Stomach smooth muscle (tissue), 2 donors: ENCODE measurements at regions not wholly inside any gene's neighbourhood (a gene's known extent, or its start where the extent isn't known, plus 50 kb on each side); places are given as distances from the start of the nearest gene placed in this dataset.

Experiments
- H3K27ac ChIP-seq: one replicate; pipeline ENCODE4 v1.7.0; 2013; ENCODE audit warnings: mild to moderate bottlenecking, low read length, inconsistent platforms
- H3K27me3 ChIP-seq, 2 donors: one replicate each; pipeline ENCODE4 v1.7.0; 2013; ENCODE audit warnings: low read length in 2 of 2; ENCODE audit not compliant: insufficient read depth in 2 of 2, control insufficient read depth in 1 of 2
- H3K36me3 ChIP-seq, 2 donors: one replicate each; pipeline ENCODE4 v1.7.0; 2013; ENCODE audit warnings: low read length in 2 of 2; ENCODE audit not compliant: control insufficient read depth in 2 of 2, insufficient read depth in 2 of 2
- H3K4me1 ChIP-seq: one replicate; pipeline ENCODE4 v1.7.0; 2013; ENCODE audit warnings: low read length; ENCODE audit not compliant: control insufficient read depth, insufficient read depth
- H3K4me3 ChIP-seq, 2 donors: one replicate each; pipeline ENCODE4 v1.7.0; 2013; ENCODE audit warnings: low read length in 2 of 2
- H3K9ac ChIP-seq, 2 donors: one replicate each; pipeline ENCODE4 v1.7.0; 2013; ENCODE audit warnings: low read length in 2 of 2, mild to moderate bottlenecking in 1 of 2
- H3K9me3 ChIP-seq, 2 donors: one replicate each; pipeline ENCODE4 v1.7.0; 2013; ENCODE audit warnings: low read length in 2 of 2; ENCODE audit not compliant: control insufficient read depth in 2 of 2
- donor health status: healthy.
- donor health status: Pancreatic carcinoma.

GRCh38 chr12:46109343-46110222 lies 119.2 kb upstream of the SCAF11 start:
- Histone ChIP-seq H3K4me1 (no peaks in the 10 kb centered on the region), H3K27me3 (no peaks in the 10 kb centered on the region), H3K9ac (no peak overlapping the region), H3K36me3 (no peaks in the 10 kb centered on the region), H3K9me3 (no peaks in the 10 kb centered on the region), H3K4me3 (no peak overlapping the region), H3K27ac (no peak overlapping the region)

DNA sequence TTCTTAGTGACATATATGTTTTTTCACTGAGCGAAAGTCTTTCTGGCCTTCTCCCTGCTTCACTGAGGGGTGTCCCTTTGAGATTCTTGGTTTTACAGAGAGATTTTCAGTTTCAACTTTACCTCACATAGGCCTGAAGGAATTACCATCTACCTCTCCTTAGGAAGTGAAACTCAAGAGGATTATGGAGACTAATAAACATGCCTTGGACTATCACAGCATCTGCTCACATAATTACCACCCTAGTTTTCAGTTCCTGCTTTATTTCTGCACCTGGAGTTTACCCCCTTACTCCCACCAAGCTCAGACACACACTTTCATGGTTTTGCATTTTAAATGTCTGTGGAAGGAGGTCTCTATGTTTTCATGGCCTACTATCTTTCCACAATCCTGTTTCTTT lies 118.3 kb upstream of the SCAF11 start:
- Histone ChIP-seq H3K9me3 (no peaks in the 10 kb centered on the region), H3K9ac (no peak overlapping the region), H3K4me1 (no peaks in the 10 kb centered on the region), H3K36me3 (no peaks in the 10 kb centered on the region), H3K4me3 (no peak overlapping the region), H3K27me3 (no peaks in the 10 kb centered on the region), H3K27ac (no peak overlapping the region)

GRCh38 chr12:46107591-46107990 lies 117.2 kb upstream of the SCAF11 start:
- Histone ChIP-seq H3K27me3 (no peaks in the 10 kb centered on the region), H3K9ac (no peak overlapping the region), H3K4me3 (no peak overlapping the region), H3K4me1 (no peaks in the 10 kb centered on the region), H3K36me3 (no peaks in the 10 kb centered on the region), H3K9me3 (no peaks in the 10 kb centered on the region), H3K27ac (no peak overlapping the region)

GRCh38 chr12:46105735-46106134 lies 115.4 kb upstream of the SCAF11 start:
- H3K27me3 ChIP-seq, result no peaks in the 10 kb centered on the region
- H3K9ac ChIP-seq, result no peak overlapping the region
- no peak overlapping the region for H3K4me3 ChIP-seq
- no peaks in the 10 kb centered on the region for H3K4me1 ChIP-seq
- no peak overlapping the region for H3K27ac ChIP-seq
- H3K9me3 ChIP-seq, result no peaks in the 10 kb centered on the region
- no peaks in the 10 kb centered on the region for H3K36me3 ChIP-seq

DNA sequence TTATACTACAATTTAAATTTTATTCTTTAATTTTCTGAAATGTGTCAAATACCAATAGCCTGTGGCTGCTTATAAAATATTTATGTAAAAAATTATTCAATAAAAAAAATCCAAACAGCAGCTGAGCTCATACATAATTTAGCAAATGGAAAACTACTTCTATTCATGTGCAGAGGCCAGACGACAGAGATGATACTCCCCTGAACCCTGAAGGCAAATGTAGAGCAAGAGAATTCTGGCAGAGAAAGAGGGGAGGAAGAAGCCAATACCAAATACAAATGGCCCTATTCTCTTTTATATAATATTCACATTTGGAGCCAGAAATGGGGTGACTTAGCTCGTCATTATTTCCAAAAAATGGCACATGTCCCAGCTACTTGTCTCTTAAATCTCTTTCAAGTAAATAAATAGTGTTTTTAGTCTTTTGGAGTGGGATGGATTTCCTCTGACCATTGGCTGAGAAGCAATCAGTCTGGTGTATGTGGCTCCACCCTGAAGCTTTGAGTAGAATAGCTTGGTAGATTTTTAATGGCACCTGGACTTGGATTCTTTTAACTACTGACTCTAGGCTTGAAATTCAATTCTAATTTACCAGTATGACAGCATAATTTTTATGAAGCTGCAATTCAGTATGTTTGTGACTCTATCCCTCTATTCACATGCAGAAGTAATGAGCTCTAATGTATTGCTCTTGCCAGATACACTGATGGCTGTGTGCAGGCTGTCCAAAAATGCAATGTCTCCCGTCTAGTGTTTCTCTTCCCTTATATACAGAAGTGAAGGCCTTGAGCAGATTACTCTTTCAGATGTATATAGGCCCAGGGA lies 113.4 kb upstream of the SCAF11 start:
- Histone ChIP-seq H3K4me1 (no peaks in the 10 kb centered on the region), H3K27me3 (no peaks in the 10 kb centered on the region), H3K9me3 (no peaks in the 10 kb centered on the region), H3K9ac (no peak overlapping the region), H3K27ac (no peak overlapping the region), H3K36me3 (no peaks in the 10 kb centered on the region), H3K4me3 (no peak overlapping the region)

- no peaks in the 10 kb centered on the region for H3K36me3 ChIP-seq
- H3K27me3 ChIP-seq, result no peaks in the 10 kb centered on the region
- H3K4me1 ChIP-seq, result no peaks in the 10 kb centered on the region
- no peak overlapping the region for H3K4me3 ChIP-seq
- no peak overlapping the region for H3K9ac ChIP-seq
- H3K9me3 ChIP-seq, result no peaks in the 10 kb centered on the region
- no peak overlapping the region for H3K27ac ChIP-seq
Observed at GRCh38 chr12:46101485-46101869, 111.1 kb upstream of the SCAF11 start.

DNA sequence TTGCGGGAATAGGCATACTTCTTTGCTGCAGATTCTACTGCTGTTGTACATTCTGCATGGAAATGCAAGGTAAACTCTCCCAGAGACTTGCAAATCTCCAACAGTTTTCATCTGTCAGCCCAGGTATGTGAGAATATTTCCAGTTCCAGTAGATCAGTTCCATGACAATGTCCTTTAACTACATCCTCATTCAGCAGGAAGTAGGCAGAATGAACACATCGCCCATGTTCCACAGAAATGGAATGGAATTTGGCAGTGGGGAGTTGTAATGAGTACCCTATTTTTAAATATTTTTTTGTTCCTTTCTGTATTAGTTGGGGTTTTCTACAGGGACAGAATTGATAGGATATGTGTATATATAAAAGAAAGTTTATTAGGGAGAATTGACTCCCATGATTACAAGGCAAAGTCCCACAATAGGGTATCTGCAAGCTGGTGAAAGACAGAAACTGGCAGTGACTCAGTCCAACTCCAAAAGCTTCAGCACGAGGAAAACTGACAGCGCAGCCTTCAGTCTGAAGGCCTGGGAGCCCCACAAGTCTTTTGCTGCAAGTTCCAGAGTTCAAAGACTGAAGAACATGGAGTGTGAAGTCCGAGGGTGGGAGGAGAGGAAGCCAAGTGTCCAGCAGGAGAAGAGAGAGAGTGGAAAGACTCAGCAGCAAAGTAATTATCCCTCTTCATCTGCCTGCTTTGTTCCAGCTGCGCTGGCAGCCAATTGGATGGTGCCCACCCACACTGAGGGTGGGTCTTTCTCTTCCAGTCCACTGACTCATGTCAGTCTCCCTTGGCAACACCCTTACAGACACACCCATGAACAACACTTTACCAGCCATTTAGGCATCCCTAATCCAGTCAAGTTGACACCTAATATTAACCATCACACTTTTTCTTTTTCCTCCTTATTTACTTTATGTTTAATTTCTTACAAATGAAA lies 110.4 kb upstream of the SCAF11 start:
- no peak overlapping the region for H3K9ac ChIP-seq
- no peaks in the 10 kb centered on the region for H3K9me3 ChIP-seq
- no peaks in the 10 kb centered on the region for H3K27me3 ChIP-seq
- no peaks in the 10 kb centered on the region for H3K36me3 ChIP-seq
- no peak overlapping the region for H3K4me3 ChIP-seq
- no peaks in the 10 kb centered on the region for H3K4me1 ChIP-seq
- H3K27ac ChIP-seq, result no peak overlapping the region

- Histone ChIP-seq H3K27me3 (peaks cover 0 to 2% of the 10 kb centered on the region in 2 donors), H3K27ac (no peak overlapping the region), H3K9me3 (no peaks in the 10 kb centered on the region), H3K4me1 (no peaks in the 10 kb centered on the region), H3K4me3 (no peak overlapping the region), H3K9ac (no peak overlapping the region), H3K36me3 (no peaks in the 10 kb centered on the region)
Observed at GRCh38 chr12:46089414-46090162, 99.2 kb upstream of the SCAF11 start.

- no peaks in the 10 kb centered on the region for H3K9me3 ChIP-seq
- H3K4me1 ChIP-seq, result no peaks in the 10 kb centered on the region
- no peak overlapping the region for H3K27ac ChIP-seq
- peaks cover 0 to 2% of the 10 kb centered on the region in 2 donors for H3K27me3 ChIP-seq
- H3K4me3 ChIP-seq, result no peak overlapping the region
- H3K36me3 ChIP-seq, result no peaks in the 10 kb centered on the region
- no peak overlapping the region for H3K9ac ChIP-seq
Observed at GRCh38 chr12:46087916-46088439, 97.6 kb upstream of the SCAF11 start.
